GM12891 (cell line): ENCODE measurements at regions not wholly inside any gene's neighbourhood (a gene's known extent, or its start where the extent isn't known, plus 50 kb on each side); places are given as distances from the start of the nearest gene placed in this dataset.

Experiments
- POLR2A ChIP-seq: IDR thresholded peaks from 2 replicates; pipeline ENCODE4 v1.6.1; 2011; ENCODE audit warnings: low read depth, low read length, control low read depth
- POLR2AphosphoS5 ChIP-seq: IDR thresholded peaks from 2 replicates; pipeline ENCODE4 v1.6.1; 2011; ENCODE audit warnings: low read depth, low read length, control low read depth
- SPI1 ChIP-seq: IDR thresholded peaks from 2 replicates; pipeline ENCODE4 v1.6.1; 2011; ENCODE audit warnings: low read depth, low read length, control low read depth
- TAF1 ChIP-seq: IDR thresholded peaks from 2 replicates; pipeline ENCODE4 v1.6.1; 2011; ENCODE audit warnings: low read depth, low read length, control low read depth

GRCh38 chr4:134999169-134999568 is 797.6 kb upstream of the PABPC4L start:
- TF ChIP-seq TAF1 (no peak), POLR2AphosphoS5 (no peak), POLR2A (no peak), SPI1 (no peak)
